H9 (cell line): ENCODE measurements at regions not wholly inside any gene's neighbourhood (a gene's known extent, or its start where the extent isn't known, plus 50 kb on each side); places are given as distances from the start of the nearest gene placed in this dataset.

Source experiments
- DNase-seq: peaks from one replicate; pipeline ENCODE4 v3.0.0-alpha.2; 2017
- H2AFZ ChIP-seq: one replicate; pipeline ENCODE4 v1.6.1; 2013; ENCODE audit warnings: mild to moderate bottlenecking, low read length, control low read depth, moderate library complexity
- H2AK5ac ChIP-seq: 2 replicates; pipeline ENCODE4 v1.6.1; 2013; ENCODE audit warnings: low read length, control low read depth, mixed read lengths; ENCODE audit not compliant: insufficient read length
- H2BK120ac ChIP-seq: one replicate; pipeline ENCODE4 v1.6.1; 2013; ENCODE audit warnings: low read depth, mild to moderate bottlenecking, low read length, control low read depth, inconsistent platforms; ENCODE audit not compliant: poor library complexity, severe bottlenecking
- H2BK12ac ChIP-seq: 2 replicates; pipeline ENCODE4 v1.6.1; 2013; ENCODE audit warnings: low read length, control low read depth, mixed read lengths, low read depth; ENCODE audit not compliant: insufficient read length
- H2BK15ac ChIP-seq: 2 replicates; pipeline ENCODE4 v1.6.1; 2013; ENCODE audit warnings: low read depth, low read length, control low read depth
- H2BK20ac ChIP-seq: one replicate; pipeline ENCODE4 v1.6.1; 2013; ENCODE audit warnings: low read depth, mild to moderate bottlenecking, low read length, control low read depth, inconsistent platforms; ENCODE audit not compliant: poor library complexity, severe bottlenecking
- H2BK5ac ChIP-seq: 2 replicates; pipeline ENCODE4 v1.6.1; 2013; ENCODE audit warnings: low read length, control low read depth, mixed read lengths; ENCODE audit not compliant: insufficient read length
- H3K14ac ChIP-seq: 2 replicates; pipeline ENCODE4 v1.6.1; 2013; ENCODE audit warnings: low read length, control low read depth; ENCODE audit not compliant: insufficient read depth
- H3K18ac ChIP-seq: 2 replicates; pipeline ENCODE4 v1.6.1; 2013; ENCODE audit warnings: low read depth, mild to moderate bottlenecking, mixed read lengths, low read length, control low read depth; ENCODE audit not compliant: insufficient read length
- H3K23ac ChIP-seq: 2 replicates; pipeline ENCODE4 v1.6.1; 2013; ENCODE audit warnings: low read length, control low read depth, mixed read lengths, low read depth; ENCODE audit not compliant: insufficient read length
- H3K23me2 ChIP-seq: 2 replicates; pipeline ENCODE4 v1.6.1; 2013; ENCODE audit warnings: low read depth, mild to moderate bottlenecking, mixed read lengths, low read length, control low read depth; ENCODE audit not compliant: insufficient read length, poor library complexity, severe bottlenecking
- H3K27ac ChIP-seq: 2 replicates; pipeline ENCODE4 v1.5.1; 2013; ENCODE audit warnings: low read length, control low read depth, mixed read lengths, low read depth; ENCODE audit not compliant: insufficient read length
- H3K27me3 ChIP-seq: 2 replicates; pipeline ENCODE4 v1.6.1; 2013; ENCODE audit warnings: low read length, control low read depth, inconsistent platforms; ENCODE audit not compliant: insufficient read depth
- H3K4ac ChIP-seq: 2 replicates; pipeline ENCODE4 v1.6.1; 2013; ENCODE audit warnings: low read depth, mild to moderate bottlenecking, control low read depth, inconsistent platforms, low read length, moderate library complexity
- H3K4me1 ChIP-seq: 2 replicates; pipeline ENCODE4 v1.6.1; 2013; ENCODE audit warnings: low read length, control low read depth, inconsistent platforms; ENCODE audit not compliant: insufficient read depth
- H3K4me2 ChIP-seq: 2 replicates; pipeline ENCODE4 v1.6.1; 2013; ENCODE audit warnings: low read length, control low read depth, mixed read lengths; ENCODE audit not compliant: insufficient read length, insufficient read depth
- H3K56ac ChIP-seq: 2 replicates; pipeline ENCODE4 v1.6.1; 2013; ENCODE audit warnings: low read depth, mild to moderate bottlenecking, mixed read lengths, low read length, control low read depth; ENCODE audit not compliant: insufficient read length
- H3K79me1 ChIP-seq: 2 replicates; pipeline ENCODE4 v1.6.1; 2013; ENCODE audit warnings: low read depth, mild to moderate bottlenecking, moderate library complexity, low read length, control low read depth, inconsistent platforms; ENCODE audit not compliant: insufficient read depth, poor library complexity, severe bottlenecking
- H3K79me2 ChIP-seq: 2 replicates; pipeline ENCODE4 v1.6.1; 2013; ENCODE audit warnings: low read length, control low read depth, inconsistent platforms; ENCODE audit not compliant: insufficient read depth
- H3K9ac ChIP-seq: 2 replicates; pipeline ENCODE4 v1.6.1; 2013; ENCODE audit warnings: low read length, control low read depth, mixed read lengths; ENCODE audit not compliant: insufficient read length; ENCODE audit errors: extremely low read depth
- H3K9me3 ChIP-seq: one replicate; pipeline ENCODE4 v1.6.1; 2013; ENCODE audit warnings: low read depth, low read length, inconsistent platforms; ENCODE audit not compliant: control insufficient read depth
- H3T11ph ChIP-seq: one replicate; pipeline ENCODE4 v1.6.1; 2013; ENCODE audit warnings: mild to moderate bottlenecking, low read length, control low read depth, inconsistent platforms
- H4K20me1 ChIP-seq: one replicate; pipeline ENCODE4 v1.6.1; 2013; ENCODE audit not compliant: control insufficient read depth, insufficient read length, insufficient read depth
- H4K5ac ChIP-seq: 2 replicates; pipeline ENCODE4 v1.6.1; 2013; ENCODE audit warnings: low read depth, mild to moderate bottlenecking, mixed read lengths, low read length, control low read depth; ENCODE audit not compliant: insufficient read length
- H4K8ac ChIP-seq: replicated peaks from 2 replicates; pipeline ENCODE4 v1.6.1; 2013; ENCODE audit warnings: low read length, control low read depth, mixed read lengths, low read depth; ENCODE audit not compliant: insufficient read length
- H4K91ac ChIP-seq: 2 replicates; pipeline ENCODE4 v1.6.1; 2013; ENCODE audit warnings: low read depth, mild to moderate bottlenecking, moderate library complexity, mixed read lengths, low read length, control low read depth; ENCODE audit not compliant: insufficient read length
- H3K27ac Mint-ChIP-seq, 3 experiments: 2 replicates in 2 of 3; 3 replicates in 1 of 3; pipeline ENCODE4 v1.8.0; 2020 to 2021; ENCODE audit warnings: mixed read lengths in 3 of 3, mild to moderate bottlenecking in 1 of 3, moderate library complexity in 1 of 3
- H3K27me3 Mint-ChIP-seq: 2 replicates; pipeline ENCODE4 v1.8.0; 2021; ENCODE audit warnings: low read depth, mild to moderate bottlenecking, moderate library complexity, mixed read lengths
- H3K36me3 Mint-ChIP-seq, 3 experiments: 2 replicates in 2 of 3; 3 replicates in 1 of 3; pipeline ENCODE4 v1.8.0; 2020 to 2021; ENCODE audit warnings: low read depth in 3 of 3, mixed read lengths in 3 of 3; ENCODE audit not compliant: insufficient read depth in 1 of 3
- H3K4me1 Mint-ChIP-seq, 2 experiments: 2 replicates each; pipeline ENCODE4 v1.8.0; 2020; ENCODE audit warnings: mixed read lengths in 2 of 2
- H3K4me3 Mint-ChIP-seq, 2 experiments: 2 replicates in 1 of 2; 3 replicates in 1 of 2; pipeline ENCODE4 v1.8.0; 2020 to 2021; ENCODE audit warnings: mild to moderate bottlenecking in 2 of 2, mixed read lengths in 2 of 2, moderate library complexity in 1 of 2
- H3K9me3 Mint-ChIP-seq, 2 experiments: 2 replicates in 1 of 2; 3 replicates in 1 of 2; pipeline ENCODE4 v1.8.0; 2020; ENCODE audit warnings: mild to moderate bottlenecking in 2 of 2, mixed read lengths in 2 of 2, moderate library complexity in 1 of 2
- CTCF ChIP-seq: fragments of 200-600 bp; sonication (generic); conservative IDR thresholded peaks from 3 replicates; pipeline ENCODE4 v1.8.0; 2021; ENCODE audit warnings: antibody characterized with exemption, mild to moderate bottlenecking

- no peak for TF ChIP-seq CTCF
- H3K4me3 Mint-ChIP-seq = no peak overlapping the region
These were observed 133.1 kb upstream of the IL15 start for GRCh38 chr4:141503260-141503659.

More at GRCh38 chr4:141503260-141503659, 133.1 kb upstream of the IL15 start:
- Histone ChIP-seq H2AK5ac (no peak overlapping the region), H3K9me3 (no peaks in the 10 kb centered on the region), H3K4me1 (no peaks in the 10 kb centered on the region), H3K9ac (no peak overlapping the region), H2AFZ (no peak overlapping the region), H4K5ac (no peak overlapping the region), H2BK20ac (no peak overlapping the region), H3T11ph (no peak overlapping the region), H2BK12ac (no peak overlapping the region), H3K14ac (no peak overlapping the region), H2BK120ac (no peak overlapping the region), H3K18ac (no peak overlapping the region), H3K4ac (no peak overlapping the region), H2BK15ac (no peak overlapping the region), H3K27me3 (no peaks in the 10 kb centered on the region), H4K20me1 (no peaks in the 10 kb centered on the region), H3K23me2 (no peaks in the 10 kb centered on the region), H3K27ac (no peak overlapping the region), H2BK5ac (no peak overlapping the region), H3K4me2 (no peak overlapping the region), H4K91ac (no peak overlapping the region), H4K8ac (no peak overlapping the region), H3K79me2 (no peaks in the 10 kb centered on the region), H3K79me1 (no peaks in the 10 kb centered on the region), H3K56ac (no peak overlapping the region), H3K23ac (no peak overlapping the region)
- Mint-ChIP-seq H3K9me3 (peaks cover 7 to 8% of the 10 kb centered on the region in 2 experiments), H3K27ac (no peak overlapping the region), H3K36me3 (peaks cover 0 to 2% (median 2%) of the 10 kb centered on the region in 3 experiments; a peak in 4 of 7 replicates), H3K27me3 (no peaks in the 10 kb centered on the region), H3K4me1 (no peaks in the 10 kb centered on the region)
- no peak for DNase-seq
